Activated CD4-positive, alpha-beta T cell treated with anti-CD3 and anti-CD28 coated beads, Interleukin-2, Interleukin-6, amounts not matched to agents 100 ng/mL and 50 ng/mL, durations not matched to agents 16 hours and 8 hours (primary cell): ENCODE measurements at regions not wholly inside any gene's neighbourhood (a gene's known extent, or its start where the extent isn't known, plus 50 kb on each side); places are given as distances from the start of the nearest gene placed in this dataset.
"Not testable (repeated sequence)": the region's sequence is repeated elsewhere in the genome, so short reads cannot be mapped to it uniquely, and the experiment has no call there.

Experiments used
- DNase-seq: peaks from one replicate; pipeline ENCODE4 v3.0.0-alpha.2; 2020

DNA sequence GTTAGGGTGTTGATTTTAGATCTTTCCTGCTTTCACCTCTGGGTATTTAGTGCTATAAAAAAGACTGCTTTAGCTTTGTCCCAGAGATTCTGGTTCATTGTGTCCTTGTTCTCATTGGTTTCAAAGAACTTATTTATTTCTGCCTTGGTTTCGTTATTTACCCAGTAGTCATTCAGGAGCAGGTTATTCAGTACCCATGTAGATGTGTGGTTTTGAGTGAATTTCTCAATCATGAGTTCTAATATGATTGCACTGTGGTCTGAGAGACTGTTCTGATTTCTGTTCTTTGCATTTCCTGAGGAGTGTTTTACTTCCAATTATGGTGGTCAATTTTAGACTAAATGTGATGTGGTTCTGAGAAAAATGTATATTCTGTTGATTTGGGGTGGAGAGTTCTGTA, 167.1 kb upstream of the KYNU start:
- DNase-seq = no peak

DNA sequence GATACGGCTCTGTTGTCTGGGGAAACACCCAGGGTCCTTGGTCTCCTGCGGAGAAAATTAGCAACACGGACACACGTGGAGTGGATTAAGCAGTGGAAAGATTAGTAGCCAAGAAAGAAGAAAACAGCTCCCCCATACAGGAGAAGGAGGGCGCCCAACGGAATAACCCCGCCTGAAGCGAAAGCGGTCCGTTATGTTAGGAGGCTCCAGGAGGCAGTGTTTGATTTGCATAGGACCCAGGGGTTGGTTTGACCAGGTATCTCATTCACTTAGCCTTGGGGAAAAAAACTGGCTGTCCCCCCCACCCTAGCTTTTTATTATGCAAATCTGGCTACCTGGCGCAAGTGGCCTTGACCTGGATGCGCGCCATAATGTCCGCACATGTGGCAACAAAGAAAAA, 170.1 kb upstream of the KYNU start:
- DNase-seq = no peak

DNA sequence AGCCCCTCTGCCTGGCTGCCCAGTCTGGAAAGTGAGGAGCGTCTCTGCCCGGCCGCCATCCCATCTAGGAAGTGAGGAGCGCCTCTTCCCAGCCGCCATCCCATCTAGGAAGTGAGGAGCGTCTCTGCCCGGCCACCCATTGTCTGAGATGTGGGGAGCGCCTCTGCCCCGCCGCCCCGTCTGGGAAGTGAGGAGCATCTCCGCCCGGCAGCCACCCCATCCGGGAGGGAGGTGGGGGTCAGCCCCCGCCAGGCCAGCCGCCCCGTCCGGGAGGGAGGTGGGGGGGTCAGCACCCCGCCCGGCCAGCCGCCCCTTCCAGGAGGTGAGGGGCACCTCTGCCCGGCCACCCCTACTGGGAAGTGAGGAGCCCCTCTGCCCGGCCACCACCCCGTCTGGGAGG, 175.1 kb upstream of the KYNU start:
- not testable (repeated sequence) for DNase-seq

DNA sequence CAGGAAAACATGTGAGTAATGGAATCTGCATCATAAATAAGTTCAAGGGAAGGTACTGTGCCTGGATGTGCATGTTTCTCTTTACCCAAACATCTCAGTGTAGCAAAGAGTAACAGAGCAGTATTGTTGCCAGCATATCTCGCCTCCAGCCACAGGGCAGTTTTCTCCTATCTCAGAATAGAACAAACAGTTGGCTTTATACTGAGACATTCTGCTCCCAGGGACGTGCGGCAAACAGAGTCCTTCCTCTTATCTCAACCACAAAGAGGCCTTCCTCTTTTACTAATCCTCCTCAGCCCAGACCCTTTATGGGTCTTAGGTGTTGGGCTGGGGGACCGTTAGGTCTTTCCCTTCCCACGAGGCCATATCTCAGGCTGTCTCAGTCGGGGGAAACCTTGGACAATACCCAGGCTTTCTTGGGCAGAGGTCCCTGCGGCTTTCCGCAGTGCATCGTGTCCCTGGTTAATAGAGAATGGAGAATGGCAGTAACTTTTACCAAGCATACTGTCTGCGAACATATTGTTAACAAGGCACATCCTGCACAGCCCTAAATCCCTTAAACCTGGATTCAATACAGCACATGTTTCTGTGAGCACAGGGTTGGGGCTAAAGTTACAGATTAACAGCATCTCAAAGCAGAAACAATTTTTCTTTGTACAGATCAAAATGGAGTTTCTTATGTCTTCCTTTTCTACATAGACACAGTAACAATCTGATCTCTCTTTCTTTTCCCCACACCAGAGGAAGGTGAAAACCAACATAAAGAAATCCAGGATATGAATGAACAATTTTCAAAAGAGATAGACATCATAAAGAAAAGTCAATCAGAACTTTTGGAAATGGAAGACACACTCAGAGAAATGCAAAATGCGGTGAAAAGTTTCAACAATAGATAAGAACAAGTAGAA, 181.9 kb upstream of the KYNU start:
- DNase-seq = not testable (repeated sequence)

DNA sequence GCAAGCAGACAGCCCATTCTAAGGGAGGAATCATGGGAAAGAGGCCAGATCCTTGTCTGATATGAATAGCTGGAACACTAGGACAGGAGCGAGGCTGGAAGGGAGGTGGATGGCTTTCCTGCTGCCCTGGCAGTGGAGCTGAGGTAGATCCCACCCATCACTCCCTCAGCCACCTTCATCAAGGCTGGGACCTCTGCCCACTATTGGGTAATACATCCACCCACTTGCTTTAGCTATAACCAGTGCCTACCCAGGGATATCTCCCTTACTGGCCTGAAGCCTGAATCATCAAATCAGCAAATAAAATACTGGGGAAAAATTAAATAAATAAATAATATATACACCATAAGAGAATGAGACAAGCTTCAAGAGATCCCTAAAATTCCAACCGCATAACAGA, 183.2 kb upstream of the KYNU start:
- DNase-seq = no peak

DNA sequence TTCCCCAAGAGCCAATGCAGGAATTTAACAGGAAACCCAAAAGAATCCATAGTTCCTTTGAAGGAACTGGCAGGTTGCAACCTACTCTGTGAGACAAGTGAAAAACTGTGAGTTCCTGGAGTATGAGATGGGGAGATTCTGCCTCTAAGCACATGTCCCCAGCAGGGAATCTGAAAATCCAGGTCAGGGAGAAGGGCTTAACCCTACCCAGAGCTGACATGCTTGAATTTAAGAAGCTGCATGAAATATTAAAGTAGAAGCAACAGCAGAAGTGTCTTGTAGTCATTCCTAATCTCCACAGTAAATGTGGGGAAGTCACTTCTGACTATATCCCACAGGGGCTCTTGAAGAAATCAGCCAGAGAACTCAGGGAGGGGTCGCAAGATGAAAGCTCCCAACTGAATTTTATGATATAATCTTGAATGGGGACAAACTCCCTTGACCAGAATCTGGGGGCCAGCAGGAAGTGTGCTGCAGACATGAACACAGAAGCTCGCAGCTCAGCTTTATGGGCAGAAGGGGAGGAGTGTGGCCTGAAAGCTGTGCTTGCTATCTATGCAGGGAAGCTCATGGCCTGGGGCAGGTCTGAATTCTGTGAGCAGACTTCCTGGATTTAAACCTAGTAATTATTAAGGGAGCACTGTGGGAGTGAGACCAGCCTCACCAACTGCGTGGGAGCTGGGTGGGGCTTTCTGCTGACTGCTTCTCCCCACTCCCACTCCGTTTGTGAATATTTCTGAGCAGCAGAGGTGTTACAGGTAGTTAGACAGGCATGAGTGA, 184.1 kb upstream of the KYNU start:
- no peak for DNase-seq

DNA sequence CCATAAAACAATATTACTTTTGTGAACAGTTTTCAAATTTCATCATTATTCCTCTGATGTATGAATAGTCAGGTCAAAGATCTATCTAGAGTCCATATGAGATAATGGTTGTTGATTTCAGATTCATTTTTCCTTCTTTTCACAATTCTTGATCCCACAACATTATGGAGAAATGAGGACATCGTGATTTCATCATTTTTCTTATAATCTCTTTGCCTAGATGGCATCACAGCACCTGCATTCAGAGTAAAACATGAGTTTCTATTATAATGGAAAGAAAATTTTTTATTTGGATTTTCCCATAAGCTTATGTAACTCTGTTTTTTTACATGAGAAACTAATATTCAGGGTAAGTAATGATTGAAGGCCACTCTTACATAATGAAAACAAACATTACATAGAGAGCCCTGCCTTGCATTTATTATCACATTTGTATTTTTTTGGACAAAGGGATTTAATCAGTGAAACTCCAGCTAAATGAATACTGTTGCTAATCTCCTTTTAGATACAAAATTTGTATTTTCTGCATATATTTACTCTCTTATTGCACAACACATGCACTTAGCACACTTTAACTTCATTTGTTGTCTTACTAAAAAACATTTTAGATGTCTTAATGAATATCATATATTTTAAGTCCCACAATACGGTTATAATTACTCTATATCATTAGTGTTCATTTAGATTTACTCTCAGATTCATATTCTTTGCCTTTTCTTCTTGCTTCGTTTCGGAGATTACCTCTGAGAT, 188.4 kb upstream of the KYNU start:
- no peak for DNase-seq

DNA sequence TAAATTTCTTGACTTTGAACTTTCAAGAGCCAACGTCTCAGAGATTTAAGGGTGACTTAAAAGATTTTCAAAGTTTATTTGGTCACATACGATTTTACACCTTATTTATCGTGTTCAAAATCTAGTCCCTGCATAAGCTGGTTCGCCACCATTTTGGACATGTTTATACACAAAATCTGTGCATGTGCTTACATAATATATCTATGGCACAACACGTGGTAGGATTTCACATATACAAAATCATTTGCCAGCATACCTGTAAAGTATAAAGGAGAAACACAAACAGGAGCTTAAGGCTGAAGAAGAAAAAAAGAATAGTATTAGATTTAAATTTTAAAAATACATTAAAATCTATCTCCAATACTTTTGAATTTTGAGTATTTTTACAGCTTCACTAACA, 190.0 kb upstream of the KYNU start:
- no peak for DNase-seq

DNA sequence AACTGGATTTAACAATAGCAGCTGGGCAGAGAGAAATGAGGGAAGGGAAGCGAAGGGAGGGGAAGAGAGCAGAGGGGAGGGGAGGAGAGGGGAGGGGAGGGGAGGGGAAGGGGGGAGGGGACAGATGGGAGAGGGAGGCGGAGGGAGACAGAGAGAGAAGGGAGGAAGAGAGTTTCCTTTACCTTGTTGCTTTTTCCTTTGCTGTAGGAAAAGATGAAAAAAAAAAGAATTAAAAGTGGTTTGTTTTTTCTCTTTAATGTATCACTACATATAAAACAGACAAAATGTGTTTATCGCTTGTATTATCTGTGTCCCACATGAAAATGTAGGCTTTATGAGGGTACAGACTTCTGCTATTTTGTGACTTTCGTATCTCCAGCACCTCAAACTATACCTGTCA, 190.4 kb upstream of the KYNU start:
- no peak for DNase-seq

DNA sequence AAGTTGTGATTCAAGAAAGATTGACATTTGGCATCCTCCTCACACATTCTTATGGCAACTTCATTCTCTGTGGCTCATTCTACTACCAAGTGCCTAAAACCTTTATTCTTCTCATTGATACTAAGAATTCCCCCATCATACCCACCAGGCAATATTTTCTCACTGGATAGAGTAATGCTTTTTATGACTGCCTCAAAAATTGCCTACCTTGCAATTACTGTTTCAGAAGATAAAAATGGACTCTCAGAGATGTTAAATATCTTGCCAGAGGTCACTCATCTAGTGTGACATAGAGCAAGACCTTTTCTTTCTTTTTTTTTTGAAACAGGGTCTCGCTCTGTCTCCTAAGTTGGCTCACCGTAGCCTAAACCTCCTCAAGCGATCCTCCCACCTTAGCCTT, 192.8 kb upstream of the KYNU start:
- DNase-seq = no peak

DNA sequence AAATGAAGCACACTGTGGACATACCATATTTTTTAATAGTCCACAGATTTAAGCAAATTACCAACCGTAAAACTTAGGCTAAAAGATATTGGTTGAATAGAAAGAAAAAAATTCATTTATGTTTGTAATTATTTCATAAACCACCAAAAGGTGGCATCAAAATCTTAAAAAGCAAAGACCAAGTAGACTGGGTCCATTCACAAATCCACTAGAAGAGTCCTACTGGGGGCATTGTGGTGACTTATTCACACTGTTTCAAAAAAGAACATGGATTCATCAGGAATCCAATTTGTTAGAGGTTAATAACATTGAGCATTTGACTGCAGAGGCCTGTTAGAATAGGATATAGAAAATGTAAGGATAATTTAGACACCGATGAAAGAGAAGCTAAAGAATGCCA, 194.9 kb upstream of the KYNU start:
- no peak for DNase-seq

DNA sequence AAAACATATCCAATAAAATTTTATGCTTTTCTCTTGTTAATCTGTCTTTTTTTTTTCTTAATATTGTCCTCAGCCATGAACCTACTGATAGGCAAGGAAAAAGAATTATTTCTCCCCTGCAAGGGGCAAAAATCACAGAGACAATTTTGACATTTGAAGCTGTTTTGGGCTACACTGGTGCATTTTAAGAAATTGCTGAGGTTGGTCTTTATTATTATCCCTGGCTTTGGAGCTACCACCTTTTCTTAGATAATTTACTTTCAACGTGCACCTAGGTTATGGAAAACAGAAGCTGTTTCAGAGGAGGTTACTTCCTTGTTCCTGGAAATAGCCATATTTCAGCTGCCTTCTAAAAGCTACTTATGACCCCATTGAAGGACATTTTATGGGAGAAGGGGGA, 195.5 kb upstream of the KYNU start:
- DNase-seq = no peak

DNA sequence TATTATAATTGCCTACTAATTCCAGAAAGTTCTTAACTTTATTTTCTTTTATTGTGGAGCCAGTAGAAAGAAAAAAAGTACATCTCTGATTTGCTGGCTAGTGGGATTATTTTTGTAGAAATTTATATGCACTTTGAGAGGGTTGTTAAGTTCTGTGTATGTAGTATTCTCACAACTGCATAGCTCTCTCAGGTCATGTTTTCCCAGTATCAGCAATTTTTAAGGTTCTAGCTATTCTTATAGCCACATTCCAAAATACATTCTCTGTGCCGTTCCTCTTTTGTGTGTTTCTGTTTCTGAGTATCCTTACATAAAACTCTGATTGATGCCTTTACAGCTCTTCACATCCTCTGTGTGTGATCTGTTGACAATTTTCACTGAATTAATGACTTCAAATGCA, 199.3 kb upstream of the KYNU start:
- DNase-seq = no peak

DNA sequence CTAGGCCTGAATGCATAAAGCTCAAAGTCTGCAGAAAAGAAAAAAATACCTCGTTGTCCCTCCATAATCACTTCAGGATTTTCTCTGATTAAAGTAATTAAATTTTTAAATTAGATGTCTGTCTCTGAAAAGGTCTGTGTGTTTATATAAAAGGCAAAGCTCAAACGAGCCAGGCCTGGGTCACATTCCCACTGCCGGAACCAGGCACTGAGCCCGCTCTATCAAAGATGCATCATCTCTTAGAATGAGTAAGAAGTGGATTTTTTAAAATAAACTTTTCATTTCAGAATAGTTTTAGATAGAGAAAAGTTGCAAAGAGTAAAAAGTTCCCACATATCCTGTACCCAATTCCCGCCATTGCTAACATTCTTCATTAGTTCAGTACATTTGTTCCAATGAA, 202.1 kb upstream of the KYNU start:
- no peak for DNase-seq

DNA sequence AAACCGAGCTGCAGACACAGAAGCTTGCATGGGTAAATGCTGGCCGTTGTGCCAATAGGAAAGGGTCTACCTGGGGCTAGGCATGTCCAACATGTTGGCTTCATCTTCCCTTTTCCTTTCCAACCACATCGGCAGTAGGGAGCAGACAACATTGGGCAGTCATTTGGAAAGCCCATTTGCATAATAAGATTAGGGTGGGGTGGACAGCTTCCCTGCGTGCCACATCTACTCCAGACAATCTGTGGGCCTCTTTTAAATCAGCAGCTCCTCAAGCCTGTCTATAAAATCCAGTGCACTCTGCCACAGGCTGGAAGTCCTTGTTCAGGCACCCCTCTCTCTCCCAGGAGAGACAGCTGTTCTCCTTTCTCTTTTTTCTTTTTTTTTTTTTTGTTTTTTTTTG, 203.6 kb upstream of the KYNU start:
- no peak for DNase-seq

DNA sequence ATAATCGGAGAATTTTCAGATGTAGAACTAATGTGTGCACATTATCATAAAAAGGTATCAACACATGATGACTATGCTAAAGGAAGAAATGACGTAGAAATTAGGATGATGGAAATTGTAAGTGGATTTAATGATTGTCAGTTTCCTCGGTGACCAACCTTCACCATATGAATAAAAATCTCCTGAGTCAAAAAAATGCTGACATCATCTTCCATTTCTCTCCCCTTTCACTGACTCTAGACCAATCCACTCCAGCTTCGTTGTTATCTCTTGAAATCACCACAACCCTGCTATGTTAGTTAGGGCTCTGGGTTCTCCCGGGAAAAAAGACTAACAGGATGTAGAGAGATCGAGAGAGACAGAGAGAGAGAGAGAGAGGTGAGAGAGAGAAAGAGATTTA, 204.8 kb upstream of the KYNU start:
- no peak for DNase-seq

DNA sequence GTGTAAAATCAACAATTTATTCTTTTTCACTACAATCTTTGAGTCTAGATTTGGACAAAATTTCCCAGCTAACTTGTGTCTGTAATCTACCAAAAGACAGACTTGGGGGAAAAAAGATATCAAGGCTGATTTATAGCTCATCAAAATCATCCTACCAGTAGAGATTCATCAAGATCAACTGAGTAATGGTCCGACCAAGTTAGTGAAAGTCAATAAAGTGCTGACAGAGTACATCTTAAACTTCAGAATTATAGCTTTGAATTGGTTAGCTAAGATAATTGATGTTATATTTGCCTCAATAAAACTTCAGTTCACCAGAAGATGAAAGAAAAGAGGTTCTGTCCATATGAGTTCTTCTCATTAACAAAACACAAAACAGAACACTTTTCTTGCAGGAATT, 207.1 kb upstream of the KYNU start:
- no peak for DNase-seq

DNA sequence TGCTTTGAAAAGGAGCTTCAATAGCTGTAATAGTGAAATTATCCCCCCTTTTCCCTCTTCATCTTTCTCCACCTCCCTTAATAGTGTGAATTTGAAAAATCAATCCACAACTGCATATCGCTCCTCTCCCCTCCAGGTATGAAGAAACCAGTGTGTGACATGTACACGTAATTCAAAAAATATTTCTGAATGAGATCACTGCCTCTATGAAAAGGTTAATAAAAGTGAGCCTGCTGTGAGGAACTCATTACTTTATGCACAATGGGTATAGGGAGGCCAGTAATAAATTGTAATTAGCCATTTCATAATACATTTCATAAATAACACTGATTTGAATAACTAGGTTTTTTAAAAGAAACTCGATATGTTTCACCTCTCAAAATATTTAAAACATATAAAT, 209.0 kb upstream of the KYNU start:
- no peak for DNase-seq

DNA sequence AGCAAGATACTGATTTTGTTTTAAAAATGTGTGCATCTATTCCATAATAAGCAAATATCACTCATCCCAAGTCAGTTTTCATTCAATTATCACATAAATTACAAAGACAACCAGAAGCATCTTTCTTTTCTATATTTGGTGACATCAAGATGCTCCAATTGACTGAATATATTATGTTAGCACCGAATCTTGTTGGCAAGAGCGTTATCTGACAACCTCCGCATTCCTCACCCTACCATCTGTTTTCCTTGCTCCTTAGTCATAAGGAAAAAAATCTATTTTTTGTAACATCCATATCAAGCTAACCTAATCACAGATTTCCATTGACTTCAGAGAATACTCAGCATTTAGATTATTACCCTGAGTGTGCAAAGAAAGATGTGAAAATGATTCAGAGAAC, 212.2 kb upstream of the KYNU start:
- DNase-seq = no peak

DNA sequence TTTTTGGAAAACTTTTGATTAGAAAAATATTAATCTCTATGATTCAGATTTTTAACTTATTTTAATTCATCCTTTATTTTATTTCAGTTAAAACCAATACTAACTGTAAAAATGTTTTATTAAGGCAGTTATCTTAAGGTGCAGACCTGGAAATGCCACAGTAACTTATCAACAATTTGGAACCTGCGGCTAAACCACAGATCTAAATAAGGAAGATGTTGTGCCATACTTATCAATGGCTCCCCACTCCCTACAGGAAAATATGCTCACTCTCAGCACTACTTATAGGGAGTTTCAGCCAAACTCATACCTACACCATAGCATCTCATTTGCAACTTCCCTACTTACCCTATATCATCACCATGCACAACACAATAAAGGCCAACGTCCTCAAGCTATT, 226.9 kb upstream of the KYNU start:
- DNase-seq = no peak

DNA sequence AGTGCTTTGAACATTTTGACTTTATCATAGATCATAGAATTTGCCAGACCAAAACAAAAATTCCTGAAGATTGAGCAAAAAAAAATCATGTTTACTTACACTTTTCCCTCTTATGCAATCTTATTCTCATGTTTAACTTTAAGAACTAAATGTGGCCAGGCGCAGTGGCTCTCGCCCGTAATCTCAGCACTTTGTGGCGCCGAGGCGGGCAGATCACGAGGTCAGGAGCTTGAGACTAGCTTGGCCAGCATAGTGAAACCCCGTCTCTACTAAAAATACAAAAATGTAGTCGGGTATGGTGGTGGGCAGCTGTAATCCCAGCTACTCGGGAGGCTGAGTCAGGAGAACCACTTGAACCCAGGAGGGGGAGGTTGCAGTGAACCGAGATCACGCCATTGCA, 227.9 kb upstream of the KYNU start:
- no peak for DNase-seq

DNA sequence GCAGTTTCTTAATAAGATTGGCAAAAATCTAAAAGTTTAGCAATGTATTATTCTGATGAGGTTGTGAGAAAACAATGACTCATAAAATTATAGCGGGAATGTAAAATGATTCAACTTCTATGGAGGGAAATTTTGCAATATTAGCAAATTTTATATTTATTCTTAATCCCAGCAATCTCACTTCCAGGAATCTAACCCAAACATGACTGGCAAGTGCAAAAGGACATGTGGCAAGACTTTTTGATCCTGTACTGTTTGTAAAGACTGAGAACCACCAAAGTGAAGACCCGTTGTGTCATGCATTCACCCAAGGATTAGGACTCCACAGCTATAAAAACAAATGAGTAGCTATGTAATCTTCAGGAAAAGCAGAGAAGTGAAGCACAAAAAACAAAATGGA, 234.8 kb upstream of the KYNU start:
- DNase-seq = no peak

DNA sequence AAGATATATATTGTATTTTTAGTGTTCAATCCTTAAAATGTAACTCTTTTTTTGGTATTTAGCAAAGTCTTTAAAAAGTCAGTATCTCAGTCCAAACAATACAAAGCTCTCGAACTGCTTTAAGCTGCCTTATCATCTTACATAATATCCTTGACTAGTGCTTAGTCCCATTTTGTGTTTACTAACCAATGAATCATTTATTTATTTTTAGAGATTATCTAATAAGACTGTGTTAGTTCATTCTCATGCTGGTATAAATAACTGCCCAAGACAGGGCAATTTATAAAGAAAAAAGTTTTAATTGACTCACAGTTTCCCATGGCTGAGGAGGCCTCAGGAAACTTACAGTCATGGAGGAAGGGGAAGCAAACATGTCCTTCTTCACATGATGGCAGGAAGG, 248.3 kb upstream of the KYNU start:
- no peak for DNase-seq

DNA sequence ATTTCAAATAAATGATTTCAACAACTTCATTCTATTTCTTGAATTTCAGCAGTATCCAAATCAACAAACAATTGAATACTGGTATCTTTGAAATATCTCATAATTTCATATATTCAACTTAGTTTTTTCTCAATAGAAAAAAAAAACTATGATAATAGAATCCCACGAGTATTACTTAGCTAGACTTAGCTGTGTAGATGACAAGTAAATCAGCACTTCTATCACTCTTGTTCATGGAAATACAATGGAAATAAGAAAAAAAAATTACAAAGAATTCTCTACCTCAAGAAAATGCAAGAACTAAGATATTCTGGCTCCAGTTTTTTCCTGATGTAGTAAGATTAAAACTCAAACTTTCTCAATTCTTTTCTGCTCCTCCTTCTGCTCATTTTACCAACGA, 256.2 kb upstream of the KYNU start:
- DNase-seq = no peak
